ENCODE measurements at regions not wholly inside any gene's neighbourhood (a gene's known extent, or its start where the extent isn't known, plus 50 kb on each side); places are given as distances from the start of the nearest gene placed in this dataset.
"Not testable (repeated sequence)": the region's sequence is repeated elsewhere in the genome, so short reads cannot be mapped to it uniquely, and the experiment has no call there.

DNA sequence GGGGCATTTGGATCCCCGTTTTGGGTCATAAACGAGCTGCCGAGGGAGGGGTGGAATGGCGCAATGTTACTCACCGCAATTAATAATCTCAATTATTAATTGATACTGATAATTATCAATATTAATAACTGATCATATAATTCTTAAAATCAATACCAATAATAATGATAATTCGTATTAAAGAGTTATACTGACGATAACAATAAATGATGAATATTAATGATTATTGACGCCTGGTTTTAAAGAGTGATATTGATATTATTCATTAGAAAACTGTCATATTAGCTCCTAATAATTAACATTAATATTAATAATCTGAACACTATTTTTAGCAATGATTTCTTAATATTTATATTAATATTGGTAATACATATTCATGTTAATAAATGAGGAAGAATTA, 92.4 kb downstream of the OTOP1 start:
- not testable (repeated sequence) for DNase-seq

DNA sequence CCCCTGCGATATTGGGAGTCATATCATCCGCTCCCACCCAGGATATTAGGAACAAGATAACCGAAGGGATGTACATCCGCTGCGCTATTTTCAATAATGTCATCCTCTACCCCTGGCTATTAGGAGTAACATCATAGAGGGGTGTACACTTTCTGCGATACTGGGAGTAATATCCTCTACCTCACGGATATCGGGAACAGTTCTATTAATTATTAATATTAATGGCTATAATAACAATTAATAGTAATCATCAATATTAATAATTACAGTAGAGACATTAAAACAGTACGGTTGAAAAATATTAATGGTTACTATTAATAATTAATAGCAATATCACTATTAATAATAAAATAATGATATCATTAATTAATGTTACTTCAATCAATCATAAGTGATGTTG, 90.1 kb downstream of the OTOP1 start:
- DNase-seq: not testable (repeated sequence)
